ENCODE measurements at regions not wholly inside any gene's neighbourhood (a gene's known extent, or its start where the extent isn't known, plus 50 kb on each side); places are given as distances from the start of the nearest gene placed in this dataset.
A peak's percentile ranks its signal among the peaks of the same experiment; 100 is the strongest.
"Not testable (repeated sequence)": the region's sequence is repeated elsewhere in the genome, so short reads cannot be mapped to it uniquely, and the experiment has no call there.

GRCh38 chrX:37925761-37926160, 78.4 kb upstream of the DYNLT3 start:
- H3K36me3 ChIP-seq (ENCODE audit: control insufficient read depth in 2 of 2, insufficient read depth in 2 of 2, low read length in 1 of 2); H3K79me2 ChIP-seq (ENCODE audit: control insufficient read depth, insufficient read depth, low read length); H4K20me1 ChIP-seq (ENCODE audit: control insufficient read depth, insufficient read depth); H3K9ac ChIP-seq (ENCODE audit: control insufficient read depth, insufficient read depth, low read length); FAIRE-seq; ATAC-seq; DNase-seq (ENCODE audit: low read depth, low spot score); H3K27ac ChIP-seq (ENCODE audit: control insufficient read depth, insufficient read depth); POLR2A ChIA-PET; H3K9me3 ChIP-seq (replicated peaks; ENCODE audit: control insufficient read depth, insufficient read depth, low read length); H3K4me2 ChIP-seq (ENCODE audit: control insufficient read depth, insufficient read depth); H3K27me3 ChIP-seq (replicated peaks in 1 of 2; ENCODE audit: control insufficient read depth in 2 of 2, insufficient read depth in 2 of 2, low read length in 1 of 2); H2AFZ ChIP-seq (ENCODE audit: control insufficient read depth, low read depth, low read length); BruUV-seq (replicated peaks); H3K4me1 ChIP-seq (ENCODE audit: control insufficient read depth, insufficient read depth, low read length); H3K4me3 ChIP-seq: not testable (repeated sequence)
- ChIA-PET CTCF (interaction anchor here (0.7 to 11.2 kb wide), 4 partner anchors 14 to 395 kb away, joined by 3 to 163 read pairs (median 36); no protein-coding TSS in a partner anchor), RAD21 (ENCODE audit: unreplicated experiment) (interaction anchor here (1.2 to 9.8 kb wide), 3 partner anchors 238 to 249 kb away, joined by 3 to 71 read pairs (median 7); no protein-coding TSS in a partner anchor), SMC1A (ENCODE audit: uncharacterized antibody, unreplicated experiment) (interaction anchor here (0.6 to 11.3 kb wide), 4 partner anchors 8 to 249 kb away, joined by 3 to 124 read pairs (median 5); no protein-coding TSS in a partner anchor)
- in situ Hi-C loops (cut with MboI) (loop anchor here (5.0 kb wide), 1 partner anchor 247 kb away; no protein-coding TSS in a partner anchor), intact Hi-C loops (cut with micrococcal nuclease; ENCODE audit: unreplicated experiment) (loop anchor here (1.0 to 5.0 kb wide), 4 partner anchors 179 to 402 kb away; partner anchors contain the start of gene RPGR)
- 1% methylated on average over 4 of the region's 4 CpGs for WGBS (ENCODE audit: insufficient coverage, insufficient replicate concordance, low lambda C conversion rate, missing lambda C conversion rate)

GRCh38 chrX:37926700-37927099, 79.3 kb upstream of the DYNLT3 start:
- in situ Hi-C loops (cut with MboI) (loop anchor here (5.0 kb wide), 1 partner anchor 246 kb away; no protein-coding TSS in a partner anchor), intact Hi-C loops (cut with micrococcal nuclease; ENCODE audit: unreplicated experiment) (loop anchor here (1.0 to 5.0 kb wide), 4 partner anchors 178 to 401 kb away; partner anchors contain the start of gene RPGR)
- POLR2A ChIA-PET = no interaction called here
- FAIRE-seq (peak; percentile 13), DNase-seq (ENCODE audit: low read depth, low spot score) (peak; percentile 4), ATAC-seq (peak; percentile 84)
- H4K20me1 ChIP-seq (ENCODE audit: control insufficient read depth, insufficient read depth) = no peaks in the 10 kb centered on the region
- TF ChIP-seq BCL11A (IDR thresholded peaks at IDR 0.05; ENCODE audit: low read depth, low read length) (no peak), IRF5 (IDR thresholded peaks at IDR 0.05; ENCODE audit: borderline replicate concordance) (no peak), SMC3 (IDR thresholded peaks at IDR 0.05; ENCODE audit: borderline replicate concordance, low read length) (peak; percentile 62; the same call in 1 of the 2 replicates), CTCF (IDR thresholded peaks at IDR 0.05 in 2 of 3, conservative IDR thresholded peaks at IDR 0.05 in 1 of 3; ENCODE audit: control insufficient read depth in 2 of 3, extremely low read depth in 1 of 3, insufficient read depth in 1 of 3, low read depth in 3 of 3, low read length in 3 of 3) (peak in 2 of 3 experiments; percentile 46 to 50; a peak in 3 of 6 replicates), RAD21 (IDR thresholded peaks at IDR 0.05; ENCODE audit: insufficient read depth, low read depth, low read length) (peak; percentile 60), HDAC2 (IDR thresholded peaks at IDR 0.05) (no peak)
- H3K4me2 ChIP-seq (ENCODE audit: control insufficient read depth, insufficient read depth) = no peak overlapping the region
- no peaks in the 10 kb centered on the region for H3K9me3 ChIP-seq (replicated peaks; ENCODE audit: control insufficient read depth, insufficient read depth, low read length)
- SMC1A ChIA-PET (ENCODE audit: uncharacterized antibody, unreplicated experiment) = interaction anchor here (0.7 to 11.3 kb wide), 6 partner anchors 9 to 248 kb away, joined by 3 to 124 read pairs (median 4); no protein-coding TSS in a partner anchor
- H3K79me2 ChIP-seq (ENCODE audit: control insufficient read depth, insufficient read depth, low read length) = no peaks in the 10 kb centered on the region
- BruUV-seq (replicated peaks) = no TSS peak
- H3K4me3 ChIP-seq = no peak overlapping the region
- CTCF ChIA-PET = interaction anchor here (0.7 to 11.2 kb wide), 9 partner anchors 11 to 401 kb away, joined by 3 to 163 read pairs (median 5); partner anchors contain the start of gene RPGR
- H3K4me1 ChIP-seq (ENCODE audit: control insufficient read depth, insufficient read depth, low read length) = no peaks in the 10 kb centered on the region
- H3K27me3 ChIP-seq (replicated peaks in 1 of 2; ENCODE audit: control insufficient read depth in 2 of 2, insufficient read depth in 2 of 2, low read length in 1 of 2) = no peaks in the 10 kb centered on the region
- H3K27ac ChIP-seq (ENCODE audit: control insufficient read depth, insufficient read depth) = no peak overlapping the region
- RAD21 ChIA-PET (ENCODE audit: unreplicated experiment) = interaction anchor here (0.9 to 9.8 kb wide), 5 partner anchors 237 to 400 kb away, joined by 3 to 71 read pairs (median 5); partner anchors contain the start of gene RPGR
- no peak overlapping the region for H2AFZ ChIP-seq (ENCODE audit: control insufficient read depth, low read depth, low read length)
- 0% methylated on average over 2 of the region's 2 CpGs for WGBS (ENCODE audit: insufficient coverage, insufficient replicate concordance, low lambda C conversion rate, missing lambda C conversion rate)
- no peak overlapping the region for H3K9ac ChIP-seq (ENCODE audit: control insufficient read depth, insufficient read depth, low read length)
- H3K36me3 ChIP-seq (ENCODE audit: control insufficient read depth in 2 of 2, insufficient read depth in 2 of 2, low read length in 1 of 2) = no peaks in the 10 kb centered on the region

Measured in GM12878 (cell line).